GM19023 (cell line): ENCODE measurements at regions not wholly inside any gene's neighbourhood (a gene's known extent, or its start where the extent isn't known, plus 50 kb on each side); places are given as distances from the start of the nearest gene placed in this dataset.
"Not testable (repeated sequence)": the region's sequence is repeated elsewhere in the genome, so short reads cannot be mapped to it uniquely, and the experiment has no call there.

Experiments
- ATAC-seq: cut with Tn5 transposase; IDR thresholded peaks from one replicate; pipeline ENCODE4 v1.9.1; 2021; ENCODE audit warnings: mild to moderate bottlenecking, moderate library complexity; ENCODE audit not compliant: unreplicated experiment

DNA sequence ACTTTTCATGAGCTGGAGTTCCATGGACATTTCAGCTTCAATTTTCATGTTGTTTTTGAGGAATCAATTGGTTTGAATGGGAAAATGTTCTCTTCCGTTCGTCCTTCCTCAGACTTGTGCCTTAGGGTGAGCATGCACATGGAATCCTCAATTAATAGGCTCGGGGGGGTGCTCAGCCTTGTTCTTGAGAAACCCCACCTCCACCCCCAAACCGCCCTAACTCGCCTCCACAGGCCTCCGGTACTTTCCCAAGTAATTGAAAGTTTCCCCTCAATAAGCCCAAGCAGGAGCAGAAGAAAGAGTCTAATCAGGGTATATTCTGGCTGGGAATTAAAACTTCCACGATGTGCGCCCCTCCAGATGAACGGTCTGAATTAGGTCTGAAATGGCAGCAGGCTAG lies 945.2 kb downstream of the GRID1 start:
- no peak for ATAC-seq

DNA sequence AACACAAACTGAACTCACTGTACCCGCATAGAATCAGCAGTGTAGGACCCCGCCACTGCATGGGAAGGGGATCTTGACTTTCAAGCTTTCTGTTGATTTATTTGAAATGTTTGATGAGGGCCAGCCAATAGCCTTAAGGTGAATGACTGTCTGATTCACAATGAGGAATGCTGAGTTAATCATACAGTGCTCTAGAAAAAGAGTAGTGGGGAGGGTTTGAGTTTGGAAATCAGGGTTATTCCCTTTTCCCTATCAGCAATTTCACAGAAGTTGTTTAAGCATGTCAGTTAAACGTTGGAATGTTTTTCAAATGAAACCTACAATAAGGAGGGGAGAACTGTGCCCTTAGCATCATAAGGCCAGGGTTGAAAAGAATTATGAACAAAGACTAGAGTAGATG lies 937.5 kb downstream of the GRID1 start:
- ATAC-seq, result no peak

DNA sequence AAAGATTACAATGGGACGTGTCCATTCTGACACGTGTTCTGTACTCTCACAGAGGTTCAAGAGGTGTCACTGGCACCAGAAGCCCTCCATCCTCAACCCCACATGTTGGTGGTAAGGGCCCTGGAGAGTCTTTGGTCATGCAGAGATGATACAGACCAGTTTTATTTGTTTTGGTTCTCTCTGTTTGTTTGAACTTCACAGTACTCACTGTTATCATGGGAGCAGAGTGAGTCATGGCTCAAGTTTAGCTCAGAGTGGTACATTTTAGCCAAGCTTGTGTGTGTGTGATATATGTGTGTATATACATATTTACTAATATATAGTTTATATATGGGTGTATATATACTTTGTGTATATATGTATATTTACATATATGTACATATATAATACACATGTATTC lies 935.6 kb downstream of the GRID1 start:
- no peak for ATAC-seq

GRCh38 chr10:85433248-85433647 lies 933.3 kb downstream of the GRID1 start:
- no peak for ATAC-seq

GRCh38 chr10:85444868-85445267 lies 921.7 kb downstream of the GRID1 start:
- ATAC-seq, result no peak

DNA sequence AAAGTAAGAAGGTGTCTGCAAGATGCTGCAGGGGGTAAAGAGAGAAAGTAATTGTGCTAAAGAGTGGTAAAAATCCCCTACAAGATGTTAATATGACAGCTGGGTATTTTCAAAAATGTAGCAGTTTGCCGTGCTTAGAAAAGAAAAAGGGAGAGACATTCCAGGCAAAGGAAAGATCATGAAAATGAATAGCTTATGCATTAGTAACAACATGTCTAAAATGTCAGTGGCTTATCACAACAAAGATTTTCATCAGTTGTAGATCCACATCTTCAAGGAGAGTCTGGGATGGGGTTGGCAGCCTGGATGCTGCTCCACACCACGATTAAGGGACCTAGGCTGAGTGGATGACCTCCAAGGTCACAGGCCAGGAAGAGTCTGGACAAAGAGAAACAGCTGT lies 920.9 kb downstream of the GRID1 start:
- ATAC-seq, result no peak

GRCh38 chr10:85446827-85447226 lies 919.8 kb downstream of the GRID1 start:
- no peak for ATAC-seq

DNA sequence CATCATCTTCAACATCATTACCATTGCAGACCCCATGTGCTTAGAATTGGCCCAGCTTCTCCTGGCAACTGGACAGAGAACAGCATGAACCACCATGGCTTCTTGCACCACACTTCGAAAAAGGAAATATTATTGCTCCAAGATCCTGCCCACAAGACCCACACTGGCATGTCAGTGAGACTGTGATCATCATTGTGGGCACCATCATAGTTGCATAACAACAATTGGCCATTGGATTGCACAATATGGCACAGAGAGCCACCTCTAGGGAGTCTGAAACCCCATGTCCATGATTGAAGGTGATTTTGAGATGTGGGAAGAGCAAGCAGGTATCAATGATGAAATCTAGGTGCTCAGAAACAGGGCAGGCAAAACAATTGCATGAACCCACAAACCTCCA lies 918.9 kb downstream of the GRID1 start:
- no peak for ATAC-seq

DNA sequence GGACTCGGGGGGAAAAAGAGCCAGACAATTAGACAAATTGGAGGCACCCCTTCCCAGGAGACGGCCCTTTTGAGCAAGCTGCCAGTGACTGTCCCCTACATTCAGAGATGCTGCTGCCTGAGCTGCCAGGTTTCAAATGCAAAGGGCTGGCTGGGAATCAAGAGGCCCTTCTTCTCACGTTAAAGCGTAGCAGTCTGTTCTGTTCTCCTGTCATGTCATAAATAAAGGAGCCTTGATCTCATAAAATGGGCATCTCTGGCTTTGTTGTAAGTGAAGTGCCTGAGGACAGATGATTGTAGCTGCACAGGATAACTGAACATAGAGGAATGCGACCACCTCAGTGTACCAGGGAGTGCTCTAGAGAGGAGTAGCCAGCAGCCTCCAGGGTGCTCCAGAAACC lies 917.9 kb downstream of the GRID1 start:
- ATAC-seq, result no peak

DNA sequence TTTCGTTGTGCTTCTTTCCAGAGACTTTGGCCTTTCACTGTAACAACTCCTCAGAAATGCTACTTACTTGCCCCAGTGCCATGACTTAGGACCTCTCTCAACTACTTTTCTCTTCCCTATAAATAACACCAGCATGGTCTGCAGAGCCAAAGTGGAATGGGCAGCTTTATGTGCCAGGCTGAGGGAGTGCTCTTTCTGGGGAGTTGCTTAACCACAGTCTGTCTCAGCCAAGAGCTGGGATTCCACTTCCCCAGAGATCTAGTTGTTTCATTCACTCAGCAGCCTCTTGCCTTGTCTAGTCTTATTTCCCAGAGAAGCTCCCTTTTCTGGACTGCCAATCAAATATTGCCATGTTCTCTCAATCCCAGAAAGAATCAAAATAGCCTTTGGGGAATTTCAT lies 912.2 kb downstream of the GRID1 start:
- no peak for ATAC-seq

DNA sequence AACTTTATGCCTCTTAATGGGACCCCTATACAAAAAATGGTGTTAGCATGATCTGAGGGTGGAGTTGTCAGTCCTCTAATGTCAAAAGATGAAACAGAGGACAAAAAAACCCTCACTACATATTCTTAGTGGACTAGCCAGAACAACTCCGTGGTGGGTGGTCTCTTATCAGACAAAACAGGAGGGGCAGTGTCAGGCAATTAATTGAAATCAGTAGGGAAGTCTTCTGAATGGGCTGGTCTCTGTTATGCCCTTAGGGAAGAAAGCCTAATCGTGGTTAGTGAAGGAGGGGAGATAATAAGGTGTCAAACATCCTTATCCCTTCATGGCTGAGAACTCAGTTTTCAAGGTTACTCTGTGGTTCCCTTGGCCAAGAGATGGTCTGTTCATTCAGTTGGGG lies 909.4 kb downstream of the GRID1 start:
- ATAC-seq, result no peak

- no peak for ATAC-seq
Observed at GRCh38 chr10:85458324-85458723, 908.3 kb downstream of the GRID1 start.

DNA sequence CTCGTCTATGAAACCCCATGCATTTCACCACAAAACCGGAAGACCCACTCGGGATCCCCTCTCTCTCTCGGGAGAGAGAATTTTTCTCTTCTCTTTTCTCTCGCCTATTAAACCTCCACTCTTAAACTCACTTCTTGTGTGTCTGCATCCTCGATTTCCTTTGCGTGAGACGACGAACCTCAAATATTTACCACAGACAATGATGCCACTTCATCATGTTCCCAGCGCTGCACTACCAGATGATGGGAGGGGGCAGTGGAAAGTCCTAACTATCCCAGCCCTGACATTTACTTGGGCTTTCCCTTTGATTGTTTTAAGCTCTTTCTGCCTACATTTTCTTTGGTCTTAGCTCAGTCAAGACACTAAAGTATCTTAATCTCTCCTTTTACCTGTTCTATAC lies 906.7 kb downstream of the GRID1 start:
- ATAC-seq, result no peak

DNA sequence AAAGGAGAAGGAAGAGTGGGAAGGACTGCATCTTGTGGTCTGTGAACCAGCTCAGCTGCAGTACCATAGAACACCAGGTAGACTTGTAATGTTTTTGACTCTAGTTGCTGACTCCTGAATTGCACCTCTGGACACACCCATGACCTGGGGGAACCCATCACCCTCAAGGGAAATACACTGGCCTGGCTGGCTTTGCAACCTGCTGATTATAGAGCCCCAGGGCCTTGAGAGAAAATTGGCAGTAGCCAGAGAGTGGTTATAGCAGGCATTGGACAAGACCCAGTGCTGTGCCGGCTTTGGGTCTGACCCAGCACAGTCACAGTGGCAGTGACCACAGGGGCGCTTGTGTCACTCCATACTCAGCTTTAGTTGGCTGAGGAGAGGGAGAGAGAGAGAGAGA lies 902.3 kb downstream of the GRID1 start:
- no peak for ATAC-seq

- ATAC-seq, result no peak
Observed at GRCh38 chr10:85477979-85478378, 888.6 kb downstream of the GRID1 start.

DNA sequence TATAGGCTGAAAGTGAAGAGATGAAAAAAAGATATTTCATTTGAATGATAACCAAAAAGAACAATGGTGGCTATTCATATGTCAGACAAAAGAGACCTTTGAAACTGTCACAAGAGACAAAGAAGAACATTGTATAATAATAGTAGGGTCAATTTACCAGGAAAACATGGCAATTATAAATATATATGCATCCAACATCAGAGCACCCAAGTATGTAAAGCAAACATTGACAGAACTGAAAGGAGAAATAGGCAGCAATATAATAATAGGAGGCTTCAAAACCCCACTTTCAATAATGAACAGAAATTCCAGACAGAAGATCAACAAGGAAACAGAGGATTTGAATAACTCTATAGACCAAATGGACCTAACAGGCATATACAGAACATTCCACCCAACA lies 876.2 kb downstream of the GRID1 start:
- ATAC-seq, result no peak

GRCh38 chr10:85491652-85492051 lies 874.9 kb downstream of the GRID1 start:
- ATAC-seq, result no peak

GRCh38 chr10:85492684-85493083 lies 873.9 kb downstream of the GRID1 start:
- ATAC-seq, result no peak

- no peak for ATAC-seq
Observed at GRCh38 chr10:85493703-85494102, 872.9 kb downstream of the GRID1 start.

- not testable (repeated sequence) for ATAC-seq
Observed at GRCh38 chr10:85504641-85505040, 862.0 kb downstream of the GRID1 start.

DNA sequence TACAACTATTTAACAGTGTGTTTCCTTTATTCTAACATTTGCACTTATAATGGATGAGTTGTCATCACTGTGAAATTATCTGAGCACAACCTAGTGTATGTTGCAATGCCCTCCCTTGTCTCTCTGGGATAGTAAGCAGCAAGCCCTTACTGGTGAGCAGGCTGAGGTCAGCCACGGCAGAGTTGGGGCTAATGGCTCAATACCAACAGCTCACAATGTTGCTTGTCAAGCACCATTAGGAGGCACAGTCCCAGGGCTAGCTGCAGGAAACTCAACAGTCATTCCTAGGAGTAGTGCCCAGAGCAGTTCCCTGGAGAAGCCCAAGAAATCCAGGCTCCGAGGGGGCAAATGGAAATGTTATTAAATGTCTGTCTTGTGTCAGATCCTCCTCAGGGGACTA lies 858.4 kb downstream of the GRID1 start:
- no peak for ATAC-seq

- ATAC-seq, result no peak
Observed at GRCh38 chr10:85510682-85511081, 855.9 kb downstream of the GRID1 start.

DNA sequence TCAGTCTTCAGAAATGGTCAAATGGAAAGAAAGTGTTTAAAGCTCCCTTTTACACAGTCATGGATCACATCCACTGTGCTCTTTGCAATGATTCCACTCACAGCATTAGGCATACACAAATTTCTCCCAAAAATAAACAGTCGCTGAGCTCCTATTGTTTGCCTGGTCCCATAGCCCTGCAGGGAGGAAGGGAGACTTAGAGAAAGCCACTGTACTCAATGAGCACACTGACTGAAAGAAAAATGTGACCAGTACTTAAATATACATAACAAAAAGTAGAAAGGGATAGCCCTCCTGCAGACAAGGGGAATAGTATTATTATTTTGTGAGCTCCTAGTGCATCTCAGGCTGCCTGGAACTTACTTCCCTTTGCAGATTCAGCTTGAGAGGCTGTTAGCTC lies 853.2 kb downstream of the GRID1 start:
- no peak for ATAC-seq

DNA sequence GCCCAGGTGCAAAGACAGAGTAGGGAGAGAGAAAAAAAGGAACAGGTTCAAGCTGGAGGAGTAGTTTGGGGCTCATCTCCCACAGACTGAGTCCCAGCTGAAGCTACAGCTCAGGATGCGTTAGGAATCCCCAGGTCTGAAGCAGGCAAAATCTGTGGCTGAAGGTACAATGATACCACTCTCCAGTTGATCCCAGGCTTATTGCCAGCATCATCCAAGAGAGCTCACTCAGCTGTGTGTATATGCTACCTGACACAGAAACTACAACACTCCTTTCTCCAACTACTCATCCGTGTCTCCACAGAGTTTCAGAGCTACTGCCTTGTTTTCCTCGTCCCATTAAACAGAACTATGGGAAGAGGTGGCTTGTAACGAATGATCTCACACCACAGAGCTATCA lies 851.3 kb downstream of the GRID1 start:
- ATAC-seq, result no peak
